HepG2 (cell line): ENCODE measurements at regions not wholly inside any gene's neighbourhood (a gene's known extent, or its start where the extent isn't known, plus 50 kb on each side); places are given as distances from the start of the nearest gene placed in this dataset.

Source experiments
- ATAC-seq: fragments of 200-7000 bp; cut with Tn5 transposase; 3 replicates; pipeline ENCODE4 v1.9.1; 2020; ENCODE audit warnings: mild to moderate bottlenecking, moderate library complexity
- BruUV-seq: library from RNA; stranded (reverse); fragments of 400-500 nt; replicated peaks from 2 replicates; lab custom pipeline; 2021; lab: Mats Ljungman, UMichigan
- CTCF ChIA-PET: fragments of 300-600 bp; formaldehyde crosslinking; extraction: SDS; loops from one replicate; lab custom pipeline; 2021; ENCODE audit warnings: low total read pairs, inconsistent platforms, low intra/inter-chr PET ratio; lab: Yijun Ruan, JAX
- POLR2A ChIA-PET: fragments of 350-600 bp; sonication (Branson Sonifier 250); formaldehyde crosslinking; loops from one replicate; lab custom pipeline; 2020; ENCODE audit warnings: antibody characterized with exemption, inconsistent platforms; lab: Yijun Ruan, JAX
- DNase-seq: peaks from one replicate; pipeline ENCODE4 v3.0.0-alpha.2; 2015; ENCODE audit warnings: low spot score
- FAIRE-seq: peaks from 3 replicates; lab custom pipeline; 2011; peaks lifted over from hg19 to GRCh38; lab: Jason Lieb, UNC
- H2AFZ ChIP-seq: one replicate; pipeline ENCODE4 v1.6.1; 2011; ENCODE audit warnings: low read length, inconsistent platforms
- H3K27ac ChIP-seq: fragments of 300-600 bp; 3 replicates; pipeline ENCODE4 v1.8.0; 2011; ENCODE audit warnings: mixed run types, mild to moderate bottlenecking, mixed read lengths, low read length, inconsistent platforms; ENCODE audit not compliant: insufficient read depth; ENCODE audit errors: extremely low read length
- H3K27me3 ChIP-seq, 2 experiments: fragments of 200-600 bp in 1 of 2; 2 replicates in 1 of 2; 3 replicates in 1 of 2; pipeline versions ENCODE4 v1.6.0 to v1.8.0; 2011; ENCODE audit warnings: low read length in 2 of 2, mild to moderate bottlenecking in 2 of 2, moderate library complexity in 2 of 2, inconsistent platforms in 1 of 2; ENCODE audit not compliant: insufficient read depth in 2 of 2, control insufficient read depth in 1 of 2
- H3K36me3 ChIP-seq, 2 experiments: fragments of 200-600 bp in 1 of 2; replicated peaks in 1 of 2; 2 replicates in 1 of 2; 3 replicates in 1 of 2; pipeline versions ENCODE4 v1.5.1 to v1.8.0; 2011; ENCODE audit warnings: low read length in 2 of 2, inconsistent platforms in 1 of 2; ENCODE audit not compliant: insufficient read depth in 2 of 2, control insufficient read depth in 1 of 2
- H3K4me1 ChIP-seq: 2 replicates; pipeline ENCODE4 v1.5.1; 2012; ENCODE audit warnings: low read length, inconsistent platforms; ENCODE audit not compliant: insufficient read depth
- H3K4me2 ChIP-seq: 2 replicates; pipeline ENCODE4 v1.6.0; 2011; ENCODE audit warnings: low read depth, low read length, inconsistent platforms
- H3K4me3 ChIP-seq, 3 experiments: fragments of 200-600 bp in 1 of 3; sonication (generic), shearing (Covaris generic) in 1 of 3; replicated peaks in 1 of 3; 2 replicates each; pipeline ENCODE4 v1.5.1; 2011 to 2016; ENCODE audit warnings: low read length in 3 of 3, inconsistent platforms in 2 of 3, low read depth in 2 of 3, mild to moderate bottlenecking in 2 of 3, control low read depth in 1 of 3, mixed read lengths in 1 of 3; ENCODE audit not compliant: insufficient read depth in 1 of 3
- H3K79me2 ChIP-seq: one replicate; pipeline ENCODE4 v1.6.1; 2011; ENCODE audit warnings: low read length, inconsistent platforms; ENCODE audit not compliant: insufficient read depth
- H3K9ac ChIP-seq: 2 replicates; pipeline ENCODE4 v1.6.0; 2011; ENCODE audit warnings: mild to moderate bottlenecking, low read depth, low read length, inconsistent platforms; ENCODE audit not compliant: insufficient read depth
- H3K9me3 ChIP-seq: 2 replicates; pipeline ENCODE4 v1.5.1; 2012; ENCODE audit warnings: mild to moderate bottlenecking, low read length
- H4K20me1 ChIP-seq: 2 replicates; pipeline ENCODE4 v1.6.0; 2011; ENCODE audit warnings: inconsistent platforms, mild to moderate bottlenecking, low read length, moderate library complexity; ENCODE audit not compliant: insufficient read depth
- ATF3 ChIP-seq: sonication (generic); formaldehyde crosslinking; IDR thresholded peaks from 2 replicates; pipeline ENCODE4 v1.4.0; 2020; ENCODE audit warnings: missing genetic modification reagents
- CENPT ChIP-seq: sonication (generic); formaldehyde crosslinking; IDR thresholded peaks from 2 replicates; pipeline ENCODE4 v1.8.0; 2022; ENCODE audit warnings: low read depth, mild to moderate bottlenecking, moderate library complexity, missing genetic modification reagents
- EEA1 ChIP-seq: sonication (generic); formaldehyde crosslinking; IDR thresholded peaks from 2 replicates; pipeline ENCODE4 v1.5.1; 2020; ENCODE audit warnings: mild to moderate bottlenecking, missing genetic modification reagents, borderline replicate concordance
- ELF3 ChIP-seq: IDR thresholded peaks from 2 replicates; pipeline ENCODE4 v1.6.1; 2016; ENCODE audit warnings: missing genetic modification reagents, missing compliant biosample characterization
- HINFP ChIP-seq: sonication (generic); formaldehyde crosslinking; IDR thresholded peaks from 2 replicates; pipeline ENCODE4 v1.4.0; 2020; ENCODE audit warnings: low read depth, mild to moderate bottlenecking, missing genetic modification reagents
- IRF9 ChIP-seq: sonication (generic); formaldehyde crosslinking; IDR thresholded peaks from 2 replicates; pipeline ENCODE4 v1.8.0; 2022; ENCODE audit warnings: missing genetic modification reagents, mild to moderate bottlenecking, borderline replicate concordance
- MBD4 ChIP-seq: IDR thresholded peaks from 2 replicates; pipeline ENCODE4 v1.6.1; 2012; ENCODE audit warnings: low read length, inconsistent platforms, borderline replicate concordance
- NR0B2 ChIP-seq: sonication (generic); formaldehyde crosslinking; IDR thresholded peaks from 2 replicates; pipeline ENCODE4 v1.4.0; 2020; ENCODE audit warnings: mild to moderate bottlenecking, missing genetic modification reagents
- SIX1 ChIP-seq: sonication (generic); formaldehyde crosslinking; IDR thresholded peaks from 2 replicates; pipeline ENCODE4 v1.4.0; 2020; ENCODE audit warnings: missing genetic modification reagents, borderline replicate concordance
- ZMYM2 ChIP-seq: sonication (generic); formaldehyde crosslinking; IDR thresholded peaks from 2 replicates; pipeline ENCODE4 v1.8.0; 2022; ENCODE audit warnings: mild to moderate bottlenecking, missing genetic modification reagents
- ZNF225 ChIP-seq: sonication (generic); formaldehyde crosslinking; IDR thresholded peaks from 2 replicates; pipeline ENCODE4 v1.4.0; 2020; ENCODE audit warnings: mild to moderate bottlenecking, missing genetic modification reagents
- ZNF264 ChIP-seq: sonication (generic); formaldehyde crosslinking; IDR thresholded peaks from 2 replicates; pipeline ENCODE4 v1.4.0; 2020; ENCODE audit warnings: missing genetic modification reagents
- ZNF362 ChIP-seq: sonication (generic); formaldehyde crosslinking; IDR thresholded peaks from 2 replicates; pipeline ENCODE4 v1.4.0; 2020; ENCODE audit warnings: missing genetic modification reagents, mild to moderate bottlenecking, borderline replicate concordance
- WGBS: methylation state at CpG from one replicate; pipeline ENCODE4 v1.1.6; 2017; ENCODE audit warnings: low lambda C conversion rate; 5-methylcytosine and 5-hydroxymethylcytosine counted together
- in situ Hi-C: cut with HindIII; loops from 2 replicates; pipeline ENCODE4 v1.10.0; 2017; ENCODE audit warnings: low pct_unique_long_range_greater_than_20kb; ENCODE audit not compliant: extremely low pct_ligation_motif_present
- intact Hi-C: fragments of 100-400 bp; cut with micrococcal nuclease; formaldehyde crosslinking; loops from one replicate; pipeline ENCODE4 v1.10.0; 2022; ENCODE audit not compliant: unreplicated experiment

- Histone ChIP-seq H3K27ac (no peak overlapping the region), H3K4me1 (no peaks in the 10 kb centered on the region), H3K79me2 (no peaks in the 10 kb centered on the region), H3K9me3 (peaks cover 23% of the 10 kb centered on the region), H3K4me3 (no peak overlapping the region), H4K20me1 (no peaks in the 10 kb centered on the region), H3K36me3 (no peaks in the 10 kb centered on the region), H3K27me3 (no peaks in the 10 kb centered on the region), H2AFZ (no peak overlapping the region), H3K9ac (no peak overlapping the region), H3K4me2 (no peak overlapping the region)
- TF ChIP-seq SIX1 (no peak), HINFP (no peak), NR0B2 (no peak), ZMYM2 (CRISPR knock-in tag) (no peak), EEA1 (no peak), ELF3 (CRISPR knock-in tag) (no peak), ZNF362 (CRISPR knock-in tag) (no peak), ZNF264 (CRISPR knock-in tag) (no peak), MBD4 (no peak), ZNF225 (CRISPR knock-in tag) (no peak), CENPT (CRISPR knock-in tag) (no peak), ATF3 (CRISPR knock-in tag) (no peak), IRF9 (CRISPR knock-in tag) (no peak)
- no TSS peak for BruUV-seq
- POLR2A ChIA-PET = no interaction called here
- FAIRE-seq (no peak), DNase-seq (no peak), ATAC-seq (no peak)
- intact Hi-C loops = no loop called here
- 23% methylated on average over 5 of the region's 5 CpGs for WGBS
- in situ Hi-C loops = no loop called here
- CTCF ChIA-PET = no interaction called here
These were observed 989.0 kb downstream of the PLA2G4A start for GRCh38 chr1:187817782-187818181.
